ENCODE measurements at regions not wholly inside any gene's neighbourhood (a gene's known extent, or its start where the extent isn't known, plus 50 kb on each side); places are given as distances from the start of the nearest gene placed in this dataset.
A peak's percentile ranks its signal among the peaks of the same experiment; 100 is the strongest.

GRCh38 chr13:39968646-39969475 lies 313.4 kb downstream of the COG6 start:
- DNase-seq (ENCODE audit: low read depth), result no peak

GRCh38 chr13:39970177-39970846 lies 314.9 kb downstream of the COG6 start:
- DNase-seq (ENCODE audit: low read depth), result no peak

GRCh38 chr13:39971526-39971925 lies 316.1 kb downstream of the COG6 start:
- DNase-seq (ENCODE audit: low read depth), result no peak

GRCh38 chr13:39976481-39976880 lies 321.0 kb downstream of the COG6 start:
- DNase-seq (ENCODE audit: low read depth), result no peak

- no peak for DNase-seq (ENCODE audit: low read depth)
These were observed 325.6 kb downstream of the COG6 start for GRCh38 chr13:39981056-39981455.

GRCh38 chr13:39982745-39983144 lies 327.3 kb downstream of the COG6 start:
- DNase-seq (ENCODE audit: low read depth), result no peak

GRCh38 chr13:39985071-39985470 lies 329.6 kb downstream of the COG6 start:
- no peak for DNase-seq (ENCODE audit: low read depth)

- DNase-seq (ENCODE audit: low read depth), result no peak
These were observed 332.9 kb downstream of the COG6 start for GRCh38 chr13:39988351-39988750.

GRCh38 chr13:39998166-39998565 lies 342.7 kb downstream of the COG6 start:
- DNase-seq (ENCODE audit: low read depth), result no peak

GRCh38 chr13:40002016-40002415 lies 346.6 kb downstream of the COG6 start:
- no peak for DNase-seq (ENCODE audit: low read depth)

GRCh38 chr13:40013554-40013953 lies 358.1 kb downstream of the COG6 start:
- DNase-seq (ENCODE audit: low read depth), result no peak

- DNase-seq (ENCODE audit: low read depth), result no peak
These were observed 361.6 kb downstream of the COG6 start for GRCh38 chr13:40016953-40017660.

GRCh38 chr13:40017662-40018262 lies 362.3 kb downstream of the COG6 start:
- DNase-seq (ENCODE audit: low read depth), result no peak

GRCh38 chr13:40023595-40024203 lies 368.2 kb downstream of the COG6 start:
- no peak for DNase-seq (ENCODE audit: low read depth)

GRCh38 chr13:40024204-40024966 lies 368.9 kb downstream of the COG6 start:
- no peak for DNase-seq (ENCODE audit: low read depth)

- DNase-seq (ENCODE audit: low read depth), result peak; percentile 32
These were observed 369.7 kb downstream of the COG6 start for GRCh38 chr13:40024967-40025714.

GRCh38 chr13:40026174-40026585 lies 370.7 kb downstream of the COG6 start:
- no peak for DNase-seq (ENCODE audit: low read depth)

- no peak for DNase-seq (ENCODE audit: low read depth)
These were observed 371.3 kb downstream of the COG6 start for GRCh38 chr13:40026741-40027140.

- DNase-seq (ENCODE audit: low read depth), result no peak
These were observed 373.0 kb downstream of the COG6 start for GRCh38 chr13:40028446-40028845.

GRCh38 chr13:40031031-40031430 lies 375.6 kb downstream of the COG6 start:
- DNase-seq (ENCODE audit: low read depth), result no peak

Measured in forelimb muscle (tissue), 1 donor.